ENCODE measurements at regions not wholly inside any gene's neighbourhood (a gene's known extent, or its start where the extent isn't known, plus 50 kb on each side); places are given as distances from the start of the nearest gene placed in this dataset.

DNA sequence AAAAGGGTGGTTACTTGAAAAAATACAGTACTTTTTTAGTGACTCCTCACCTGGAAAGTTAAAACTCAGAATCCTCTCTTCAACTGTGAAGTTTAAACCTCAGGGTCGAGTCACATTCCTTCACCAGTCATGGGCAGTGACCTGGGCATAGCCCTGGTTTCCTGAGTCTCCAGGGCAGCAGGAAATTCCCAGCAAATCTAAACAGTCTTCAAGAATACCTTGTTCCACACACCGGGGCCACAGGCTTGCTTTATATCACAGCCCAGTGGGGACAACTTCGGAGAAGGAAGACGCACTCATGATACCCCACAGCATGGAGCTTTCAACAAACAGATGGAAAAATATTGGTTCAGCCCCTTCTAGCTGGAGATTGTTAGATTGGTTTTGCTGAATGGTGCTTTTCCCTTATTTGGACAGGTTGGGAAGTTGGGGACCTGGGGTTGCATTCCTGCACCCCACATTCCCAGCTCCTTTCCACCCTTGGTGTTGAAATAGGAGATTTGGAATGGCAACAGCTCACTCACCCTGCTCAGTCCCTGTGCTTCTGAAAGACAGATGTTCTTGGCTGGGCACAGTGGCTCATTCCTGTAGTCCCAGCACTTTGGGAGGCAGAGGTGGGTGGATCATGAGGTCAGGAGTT, 113.0 kb upstream of the TMEM170B start:
- DNase-seq (ENCODE audit: low spot score) (no peak), FAIRE-seq (no peak), ATAC-seq (no peak)
- Histone ChIP-seq H3K36me3 (replicated peaks in 1 of 2; ENCODE audit: control insufficient read depth in 1 of 2, insufficient read depth in 2 of 2, low read length in 2 of 2) (no peaks in the 10 kb centered on the region), H3K9ac (ENCODE audit: insufficient read depth, low read depth, low read length) (no peak overlapping the region), H2AFZ (ENCODE audit: low read length) (no peak overlapping the region), H3K4me2 (ENCODE audit: low read depth, low read length) (no peak overlapping the region), H3K27ac (ENCODE audit: extremely low read length, insufficient read depth, low read length) (peak overlapping the region; percentile 0), H3K4me1 (ENCODE audit: insufficient read depth, low read length) (peaks cover 83% of the 10 kb centered on the region), H3K4me3 (replicated peaks in 1 of 3; ENCODE audit: insufficient read depth in 1 of 3, low read depth in 2 of 3, low read length in 3 of 3) (no peak overlapping the region), H3K27me3 (ENCODE audit: control insufficient read depth in 1 of 2, insufficient read depth in 2 of 2, low read length in 2 of 2) (no peaks in the 10 kb centered on the region), H3K79me2 (ENCODE audit: insufficient read depth, low read length) (no peaks in the 10 kb centered on the region), H4K20me1 (ENCODE audit: insufficient read depth, low read length) (no peaks in the 10 kb centered on the region), H3K9me3 (ENCODE audit: low read length) (no peaks in the 10 kb centered on the region)
- no TSS peak for BruUV-seq (replicated peaks)
- ChIA-PET POLR2A (interaction anchor here (1.5 kb wide), 1 partner anchor 10 kb away, joined by 4 read pairs; no protein-coding TSS in a partner anchor), CTCF (ENCODE audit: low intra/inter-chr PET ratio, low total read pairs) (no interaction called here)
- intact Hi-C loops (cut with micrococcal nuclease; ENCODE audit: unreplicated experiment) (loop anchor here (2.0 kb wide), 1 partner anchor 32 kb away; no protein-coding TSS in a partner anchor), in situ Hi-C loops (cut with HindIII; ENCODE audit: extremely low pct_ligation_motif_present, low pct_unique_long_range_greater_than_20kb) (no loop called here)
- 76% methylated on average over 4 of the region's 4 CpGs for WGBS (ENCODE audit: low lambda C conversion rate)
- no peak for TF ChIP-seq SMC3 (IDR thresholded peaks at IDR 0.05; ENCODE audit: low read length)
- TF ChIP-seq, protein P1, sequence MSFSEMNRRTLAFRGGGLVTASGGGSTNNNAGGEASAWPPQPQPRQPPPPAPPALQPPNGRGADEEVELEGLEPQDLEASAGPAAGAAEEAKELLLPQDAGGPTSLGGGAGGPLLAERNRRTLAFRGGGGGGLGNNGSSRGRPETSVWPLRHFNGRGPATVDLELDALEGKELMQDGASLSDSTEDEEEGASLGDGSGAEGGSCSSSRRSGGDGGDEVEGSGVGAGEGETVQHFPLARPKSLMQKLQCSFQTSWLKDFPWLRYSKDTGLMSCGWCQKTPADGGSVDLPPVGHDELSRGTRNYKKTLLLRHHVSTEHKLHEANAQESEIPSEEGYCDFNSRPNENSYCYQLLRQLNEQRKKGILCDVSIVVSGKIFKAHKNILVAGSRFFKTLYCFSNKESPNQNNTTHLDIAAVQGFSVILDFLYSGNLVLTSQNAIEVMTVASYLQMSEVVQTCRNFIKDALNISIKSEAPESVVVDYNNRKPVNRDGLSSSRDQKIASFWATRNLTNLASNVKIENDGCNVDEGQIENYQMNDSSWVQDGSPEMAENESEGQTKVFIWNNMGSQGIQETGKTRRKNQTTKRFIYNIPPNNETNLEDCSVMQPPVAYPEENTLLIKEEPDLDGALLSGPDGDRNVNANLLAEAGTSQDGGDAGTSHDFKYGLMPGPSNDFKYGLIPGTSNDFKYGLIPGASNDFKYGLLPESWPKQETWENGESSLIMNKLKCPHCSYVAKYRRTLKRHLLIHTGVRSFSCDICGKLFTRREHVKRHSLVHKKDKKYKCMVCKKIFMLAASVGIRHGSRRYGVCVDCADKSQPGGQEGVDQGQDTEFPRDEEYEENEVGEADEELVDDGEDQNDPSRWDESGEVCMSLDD (CRISPR knock-in tag; IDR thresholded peaks at IDR 0.05; ENCODE audit: borderline replicate concordance): 0 out of 2 replicates have a peak, but pooled peaks have one; percentile 37
- TF ChIP-seq, protein P2, sequence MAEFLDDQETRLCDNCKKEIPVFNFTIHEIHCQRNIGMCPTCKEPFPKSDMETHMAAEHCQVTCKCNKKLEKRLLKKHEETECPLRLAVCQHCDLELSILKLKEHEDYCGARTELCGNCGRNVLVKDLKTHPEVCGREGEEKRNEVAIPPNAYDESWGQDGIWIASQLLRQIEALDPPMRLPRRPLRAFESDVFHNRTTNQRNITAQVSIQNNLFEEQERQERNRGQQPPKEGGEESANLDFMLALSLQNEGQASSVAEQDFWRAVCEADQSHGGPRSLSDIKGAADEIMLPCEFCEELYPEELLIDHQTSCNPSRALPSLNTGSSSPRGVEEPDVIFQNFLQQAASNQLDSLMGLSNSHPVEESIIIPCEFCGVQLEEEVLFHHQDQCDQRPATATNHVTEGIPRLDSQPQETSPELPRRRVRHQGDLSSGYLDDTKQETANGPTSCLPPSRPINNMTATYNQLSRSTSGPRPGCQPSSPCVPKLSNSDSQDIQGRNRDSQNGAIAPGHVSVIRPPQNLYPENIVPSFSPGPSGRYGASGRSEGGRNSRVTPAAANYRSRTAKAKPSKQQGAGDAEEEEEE (CRISPR knock-in tag; IDR thresholded peaks at IDR 0.05; ENCODE audit: borderline replicate concordance): no peak
- TF ChIP-seq ZNF33B (CRISPR knock-in tag; IDR thresholded peaks at IDR 0.05): no peak
- TF ChIP-seq HNF4G (IDR thresholded peaks at IDR 0.05; ENCODE audit: borderline replicate concordance, low read depth, low read length): no peak
- no peak for TF ChIP-seq HNF4G (CRISPR knock-in tag; IDR thresholded peaks at IDR 0.05; ENCODE audit: borderline replicate concordance, low read depth)
- TF ChIP-seq, protein P3, sequence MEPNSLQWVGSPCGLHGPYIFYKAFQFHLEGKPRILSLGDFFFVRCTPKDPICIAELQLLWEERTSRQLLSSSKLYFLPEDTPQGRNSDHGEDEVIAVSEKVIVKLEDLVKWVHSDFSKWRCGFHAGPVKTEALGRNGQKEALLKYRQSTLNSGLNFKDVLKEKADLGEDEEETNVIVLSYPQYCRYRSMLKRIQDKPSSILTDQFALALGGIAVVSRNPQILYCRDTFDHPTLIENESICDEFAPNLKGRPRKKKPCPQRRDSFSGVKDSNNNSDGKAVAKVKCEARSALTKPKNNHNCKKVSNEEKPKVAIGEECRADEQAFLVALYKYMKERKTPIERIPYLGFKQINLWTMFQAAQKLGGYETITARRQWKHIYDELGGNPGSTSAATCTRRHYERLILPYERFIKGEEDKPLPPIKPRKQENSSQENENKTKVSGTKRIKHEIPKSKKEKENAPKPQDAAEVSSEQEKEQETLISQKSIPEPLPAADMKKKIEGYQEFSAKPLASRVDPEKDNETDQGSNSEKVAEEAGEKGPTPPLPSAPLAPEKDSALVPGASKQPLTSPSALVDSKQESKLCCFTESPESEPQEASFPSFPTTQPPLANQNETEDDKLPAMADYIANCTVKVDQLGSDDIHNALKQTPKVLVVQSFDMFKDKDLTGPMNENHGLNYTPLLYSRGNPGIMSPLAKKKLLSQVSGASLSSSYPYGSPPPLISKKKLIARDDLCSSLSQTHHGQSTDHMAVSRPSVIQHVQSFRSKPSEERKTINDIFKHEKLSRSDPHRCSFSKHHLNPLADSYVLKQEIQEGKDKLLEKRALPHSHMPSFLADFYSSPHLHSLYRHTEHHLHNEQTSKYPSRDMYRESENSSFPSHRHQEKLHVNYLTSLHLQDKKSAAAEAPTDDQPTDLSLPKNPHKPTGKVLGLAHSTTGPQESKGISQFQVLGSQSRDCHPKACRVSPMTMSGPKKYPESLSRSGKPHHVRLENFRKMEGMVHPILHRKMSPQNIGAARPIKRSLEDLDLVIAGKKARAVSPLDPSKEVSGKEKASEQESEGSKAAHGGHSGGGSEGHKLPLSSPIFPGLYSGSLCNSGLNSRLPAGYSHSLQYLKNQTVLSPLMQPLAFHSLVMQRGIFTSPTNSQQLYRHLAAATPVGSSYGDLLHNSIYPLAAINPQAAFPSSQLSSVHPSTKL (CRISPR knock-in tag; IDR thresholded peaks at IDR 0.05): no peak
- TF ChIP-seq RFXANK (CRISPR knock-in tag; IDR thresholded peaks at IDR 0.05): no peak
- TF ChIP-seq, protein P4, sequence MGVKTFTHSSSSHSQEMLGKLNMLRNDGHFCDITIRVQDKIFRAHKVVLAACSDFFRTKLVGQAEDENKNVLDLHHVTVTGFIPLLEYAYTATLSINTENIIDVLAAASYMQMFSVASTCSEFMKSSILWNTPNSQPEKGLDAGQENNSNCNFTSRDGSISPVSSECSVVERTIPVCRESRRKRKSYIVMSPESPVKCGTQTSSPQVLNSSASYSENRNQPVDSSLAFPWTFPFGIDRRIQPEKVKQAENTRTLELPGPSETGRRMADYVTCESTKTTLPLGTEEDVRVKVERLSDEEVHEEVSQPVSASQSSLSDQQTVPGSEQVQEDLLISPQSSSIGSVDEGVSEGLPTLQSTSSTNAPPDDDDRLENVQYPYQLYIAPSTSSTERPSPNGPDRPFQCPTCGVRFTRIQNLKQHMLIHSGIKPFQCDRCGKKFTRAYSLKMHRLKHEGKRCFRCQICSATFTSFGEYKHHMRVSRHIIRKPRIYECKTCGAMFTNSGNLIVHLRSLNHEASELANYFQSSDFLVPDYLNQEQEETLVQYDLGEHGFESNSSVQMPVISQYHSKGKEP (CRISPR knock-in tag; IDR thresholded peaks at IDR 0.05): no peak
- TF ChIP-seq, protein P5, sequence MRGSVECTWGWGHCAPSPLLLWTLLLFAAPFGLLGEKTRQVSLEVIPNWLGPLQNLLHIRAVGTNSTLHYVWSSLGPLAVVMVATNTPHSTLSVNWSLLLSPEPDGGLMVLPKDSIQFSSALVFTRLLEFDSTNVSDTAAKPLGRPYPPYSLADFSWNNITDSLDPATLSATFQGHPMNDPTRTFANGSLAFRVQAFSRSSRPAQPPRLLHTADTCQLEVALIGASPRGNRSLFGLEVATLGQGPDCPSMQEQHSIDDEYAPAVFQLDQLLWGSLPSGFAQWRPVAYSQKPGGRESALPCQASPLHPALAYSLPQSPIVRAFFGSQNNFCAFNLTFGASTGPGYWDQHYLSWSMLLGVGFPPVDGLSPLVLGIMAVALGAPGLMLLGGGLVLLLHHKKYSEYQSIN (CRISPR knock-in tag; IDR thresholded peaks at IDR 0.05; ENCODE audit: borderline replicate concordance): no peak

All from HepG2 (cell line).